ENCODE measurements at regions not wholly inside any gene's neighbourhood (a gene's known extent, or its start where the extent isn't known, plus 50 kb on each side); places are given as distances from the start of the nearest gene placed in this dataset.
A peak's percentile ranks its signal among the peaks of the same experiment; 100 is the strongest.
"Not testable (repeated sequence)": the region's sequence is repeated elsewhere in the genome, so short reads cannot be mapped to it uniquely, and the experiment has no call there.

DNA sequence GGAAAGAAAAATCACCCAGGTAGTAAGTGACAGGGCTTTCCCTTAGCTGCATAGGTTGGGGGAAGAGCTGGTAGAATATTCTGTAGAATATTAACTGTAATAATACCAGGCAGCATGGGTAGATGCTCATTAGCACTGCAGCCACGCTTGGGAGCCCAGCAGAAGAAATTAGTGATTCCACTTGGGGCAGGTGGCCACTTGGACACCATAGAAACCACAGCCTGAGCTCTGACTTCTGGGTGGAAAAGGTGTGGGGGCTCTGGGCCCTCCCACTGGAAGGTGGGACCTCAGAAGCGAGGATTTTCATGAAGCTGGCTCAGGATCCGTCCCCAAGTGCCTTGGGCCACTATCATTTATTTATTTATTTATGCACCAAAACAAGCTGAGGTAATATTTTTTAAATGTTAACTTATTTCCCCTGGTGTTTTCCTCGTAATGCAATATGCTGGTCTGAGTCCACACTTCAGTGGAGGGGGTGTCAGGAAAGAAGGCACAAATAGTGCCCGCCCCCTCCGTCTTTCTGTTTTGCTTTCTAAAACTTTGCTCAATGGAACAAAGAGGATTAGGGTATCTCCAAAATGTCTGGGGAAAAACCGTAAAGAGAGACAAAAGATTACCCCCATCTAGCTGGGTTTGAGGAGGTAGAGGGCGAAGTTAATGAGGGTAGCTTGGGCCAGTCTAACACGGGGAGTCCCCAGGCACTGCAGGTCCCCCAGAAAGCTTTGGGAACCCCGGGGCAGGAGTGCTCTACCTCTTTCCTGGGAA is 75.2 kb upstream of the GADD45A start:
- H3K9me3 ChIP-seq = no peaks in the 10 kb centered on the region
- DNase-seq (ENCODE audit: extremely low spot score in 2 of 2) = peak in 1 of 2 donors; percentile 46
- TF ChIP-seq, protein P1, sequence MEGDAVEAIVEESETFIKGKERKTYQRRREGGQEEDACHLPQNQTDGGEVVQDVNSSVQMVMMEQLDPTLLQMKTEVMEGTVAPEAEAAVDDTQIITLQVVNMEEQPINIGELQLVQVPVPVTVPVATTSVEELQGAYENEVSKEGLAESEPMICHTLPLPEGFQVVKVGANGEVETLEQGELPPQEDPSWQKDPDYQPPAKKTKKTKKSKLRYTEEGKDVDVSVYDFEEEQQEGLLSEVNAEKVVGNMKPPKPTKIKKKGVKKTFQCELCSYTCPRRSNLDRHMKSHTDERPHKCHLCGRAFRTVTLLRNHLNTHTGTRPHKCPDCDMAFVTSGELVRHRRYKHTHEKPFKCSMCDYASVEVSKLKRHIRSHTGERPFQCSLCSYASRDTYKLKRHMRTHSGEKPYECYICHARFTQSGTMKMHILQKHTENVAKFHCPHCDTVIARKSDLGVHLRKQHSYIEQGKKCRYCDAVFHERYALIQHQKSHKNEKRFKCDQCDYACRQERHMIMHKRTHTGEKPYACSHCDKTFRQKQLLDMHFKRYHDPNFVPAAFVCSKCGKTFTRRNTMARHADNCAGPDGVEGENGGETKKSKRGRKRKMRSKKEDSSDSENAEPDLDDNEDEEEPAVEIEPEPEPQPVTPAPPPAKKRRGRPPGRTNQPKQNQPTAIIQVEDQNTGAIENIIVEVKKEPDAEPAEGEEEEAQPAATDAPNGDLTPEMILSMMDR (IDR thresholded peaks at IDR 0.05) = no peak
- TF ChIP-seq POLR2AphosphoS5 (IDR thresholded peaks at IDR 0.05; ENCODE audit: insufficient read depth in 1 of 2, low read depth in 1 of 2) (no peak), POLR2A (IDR thresholded peaks at IDR 0.05) (no peak)
- no peak overlapping the region for H3K4me3 ChIP-seq
- intact Hi-C loops (cut with DNase I) = loop anchor here (10.0 kb wide), 1 partner anchor 75 kb away; the partner anchor contains the start of gene GADD45A
- H3K27me3 ChIP-seq = no peaks in the 10 kb centered on the region
- H3K36me3 ChIP-seq = no peaks in the 10 kb centered on the region
- H3K4me1 ChIP-seq = peaks cover 21% of the 10 kb centered on the region
- no peak overlapping the region for H3K27ac ChIP-seq

DNA sequence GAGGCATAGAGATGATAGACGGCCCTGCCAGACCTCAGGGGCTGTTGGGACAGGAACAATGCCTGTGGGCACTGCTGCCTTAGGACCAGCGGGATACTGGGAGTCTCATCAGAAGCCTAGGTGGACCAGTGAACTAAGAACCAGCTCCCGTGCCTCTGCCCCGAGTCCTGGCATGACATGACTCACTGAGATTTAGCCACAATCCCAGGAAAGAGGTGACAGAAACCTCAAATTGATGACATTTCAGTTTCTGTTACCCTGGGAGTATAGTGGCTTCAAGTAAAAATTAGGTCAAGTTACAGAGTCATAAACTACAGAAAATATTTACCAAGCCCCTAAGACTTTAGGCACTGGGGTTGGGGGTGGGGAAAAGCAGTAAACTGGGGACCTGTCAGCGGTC is 74.6 kb upstream of the GADD45A start:
- Histone ChIP-seq H3K4me1 (peaks cover 28% of the 10 kb centered on the region), H3K27me3 (no peaks in the 10 kb centered on the region), H3K27ac (no peak overlapping the region), H3K9me3 (no peaks in the 10 kb centered on the region), H3K36me3 (no peaks in the 10 kb centered on the region), H3K4me3 (no peak overlapping the region)
- intact Hi-C loops (cut with DNase I) = loop anchor here (10.0 kb wide), 1 partner anchor 74 kb away; the partner anchor contains the start of gene GADD45A
- DNase-seq (ENCODE audit: extremely low spot score in 2 of 2) = no peak
- TF ChIP-seq, protein P1 (IDR thresholded peaks at IDR 0.05) = no peak
- no peak for TF ChIP-seq POLR2AphosphoS5 (IDR thresholded peaks at IDR 0.05; ENCODE audit: insufficient read depth in 1 of 2, low read depth in 1 of 2)
- no peak for TF ChIP-seq POLR2A (IDR thresholded peaks at IDR 0.05)

DNA sequence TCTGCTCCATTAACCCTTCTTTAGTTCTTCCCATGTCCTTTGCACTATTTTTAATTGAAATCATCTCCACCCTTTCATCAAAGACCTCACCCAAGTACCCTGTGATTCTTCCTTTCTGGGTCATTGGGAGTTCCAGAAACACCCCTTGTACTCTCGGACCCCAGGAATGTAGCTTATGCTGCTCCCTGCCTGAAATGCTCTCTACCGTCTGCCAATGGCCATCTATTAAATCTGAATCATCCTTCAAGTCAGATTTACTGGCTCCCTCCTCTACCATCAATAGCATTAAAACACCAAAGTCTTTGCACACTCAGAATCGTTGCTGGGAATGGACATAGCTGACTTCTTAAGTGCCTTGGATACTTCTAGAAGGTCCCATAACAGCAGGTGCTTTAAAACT is 73.2 kb upstream of the GADD45A start:
- peak; percentile 31 to 37 for DNase-seq (ENCODE audit: extremely low spot score in 2 of 2)
- Histone ChIP-seq H3K27ac (no peak overlapping the region), H3K36me3 (no peaks in the 10 kb centered on the region), H3K4me1 (peaks cover 39% of the 10 kb centered on the region), H3K4me3 (no peak overlapping the region), H3K9me3 (no peaks in the 10 kb centered on the region), H3K27me3 (no peaks in the 10 kb centered on the region)
- TF ChIP-seq POLR2A (IDR thresholded peaks at IDR 0.05) (no peak), POLR2AphosphoS5 (IDR thresholded peaks at IDR 0.05; ENCODE audit: insufficient read depth in 1 of 2, low read depth in 1 of 2) (no peak)
- TF ChIP-seq, protein P1 (IDR thresholded peaks at IDR 0.05) = no peak
- intact Hi-C loops (cut with DNase I) = loop anchor here (10.0 kb wide), 1 partner anchor 73 kb away; the partner anchor contains the start of gene GADD45A

DNA sequence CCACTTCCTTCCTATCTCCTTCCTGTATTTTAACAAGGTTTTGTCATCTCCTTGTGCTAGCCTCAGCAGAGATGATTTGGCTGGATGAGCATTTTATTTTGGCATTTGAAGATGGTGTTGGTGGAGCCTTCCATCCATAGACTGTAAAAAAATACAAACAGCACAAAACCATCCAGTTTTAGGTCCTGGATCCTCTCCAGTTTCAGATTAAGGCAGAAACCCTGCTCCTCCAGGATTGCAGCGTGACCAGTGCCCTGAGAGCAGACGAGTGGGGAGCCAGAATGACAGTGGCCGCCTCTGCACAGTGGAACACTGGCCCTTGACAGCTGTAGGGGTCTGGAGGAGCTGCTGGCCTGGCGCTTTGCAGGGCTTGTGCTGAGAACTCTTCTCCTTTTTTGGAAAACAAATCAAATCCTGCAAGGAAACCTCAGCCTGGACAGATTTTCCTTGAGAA is 72.2 kb upstream of the GADD45A start:
- H3K27me3 ChIP-seq = no peaks in the 10 kb centered on the region
- no peaks in the 10 kb centered on the region for H3K36me3 ChIP-seq
- intact Hi-C loops (cut with DNase I) = loop anchor here (10.0 kb wide), 1 partner anchor 72 kb away; the partner anchor contains the start of gene GADD45A
- peak; percentile 85 to 86 for DNase-seq (ENCODE audit: extremely low spot score in 2 of 2)
- H3K4me3 ChIP-seq = no peak overlapping the region
- H3K27ac ChIP-seq = peak overlapping the region; percentile 71
- no peak for TF ChIP-seq POLR2A (IDR thresholded peaks at IDR 0.05)
- TF ChIP-seq, protein P1 (IDR thresholded peaks at IDR 0.05) = no peak
- TF ChIP-seq POLR2AphosphoS5 (IDR thresholded peaks at IDR 0.05; ENCODE audit: insufficient read depth in 1 of 2, low read depth in 1 of 2) = no peak
- H3K9me3 ChIP-seq = no peaks in the 10 kb centered on the region
- H3K4me1 ChIP-seq = peaks cover 48% of the 10 kb centered on the region

DNA sequence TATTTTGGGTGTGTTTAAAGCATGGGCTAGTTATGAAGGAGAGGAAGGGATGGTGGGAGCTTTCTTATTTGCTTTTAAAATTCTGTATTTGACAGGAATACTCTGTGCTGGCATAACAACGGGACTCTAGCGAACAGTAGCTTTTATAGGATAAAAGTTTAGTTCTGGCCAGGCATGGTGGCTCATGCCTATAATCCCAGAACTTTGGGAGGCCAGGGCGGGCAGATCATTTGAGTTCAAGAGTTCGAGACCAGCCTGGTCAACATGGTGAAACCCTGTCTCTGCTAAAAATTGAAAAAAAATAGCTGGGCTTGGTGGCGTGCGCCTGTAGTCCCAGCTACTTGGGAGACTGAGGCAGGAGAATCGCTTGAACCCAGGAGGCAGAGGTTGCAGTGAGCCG is 71.5 kb upstream of the GADD45A start:
- H3K27me3 ChIP-seq, H3K36me3 ChIP-seq, H3K9me3 ChIP-seq, H3K4me3 ChIP-seq: not testable (repeated sequence)
- H3K4me1 ChIP-seq = peaks cover 54% of the 10 kb centered on the region
- H3K27ac ChIP-seq = peak overlapping the region; percentile 71
- DNase-seq (ENCODE audit: extremely low spot score in 2 of 2) = peak; percentile 19 to 64
- intact Hi-C loops (cut with DNase I) = loop anchor here (10.0 kb wide), 1 partner anchor 71 kb away; the partner anchor contains the start of gene GADD45A
